Fibroblast of mammary gland (primary cell): ENCODE measurements at regions not wholly inside any gene's neighbourhood (a gene's known extent, or its start where the extent isn't known, plus 50 kb on each side); places are given as distances from the start of the nearest gene placed in this dataset.

Source experiments
- DNase-seq: peaks from one replicate; pipeline ENCODE4 v3.0.0-alpha.2; 2010; ENCODE audit warnings: low read depth
- H3K4me3 ChIP-seq: 2 replicates; pipeline ENCODE4 v1.5.1; 2011; ENCODE audit warnings: low read depth, mild to moderate bottlenecking, low read length, moderate library complexity; ENCODE audit not compliant: control insufficient read depth
- TF ChIP-seq, protein P1 (sequence below): conservative IDR thresholded peaks from 2 replicates; pipeline ENCODE4 v1.5.1; 2011; ENCODE audit warnings: low read depth, low read length, inconsistent platforms; ENCODE audit not compliant: control insufficient read depth, insufficient read depth

- no peak for DNase-seq
- no peak overlapping the region for H3K4me3 ChIP-seq
- TF ChIP-seq, protein P1, sequence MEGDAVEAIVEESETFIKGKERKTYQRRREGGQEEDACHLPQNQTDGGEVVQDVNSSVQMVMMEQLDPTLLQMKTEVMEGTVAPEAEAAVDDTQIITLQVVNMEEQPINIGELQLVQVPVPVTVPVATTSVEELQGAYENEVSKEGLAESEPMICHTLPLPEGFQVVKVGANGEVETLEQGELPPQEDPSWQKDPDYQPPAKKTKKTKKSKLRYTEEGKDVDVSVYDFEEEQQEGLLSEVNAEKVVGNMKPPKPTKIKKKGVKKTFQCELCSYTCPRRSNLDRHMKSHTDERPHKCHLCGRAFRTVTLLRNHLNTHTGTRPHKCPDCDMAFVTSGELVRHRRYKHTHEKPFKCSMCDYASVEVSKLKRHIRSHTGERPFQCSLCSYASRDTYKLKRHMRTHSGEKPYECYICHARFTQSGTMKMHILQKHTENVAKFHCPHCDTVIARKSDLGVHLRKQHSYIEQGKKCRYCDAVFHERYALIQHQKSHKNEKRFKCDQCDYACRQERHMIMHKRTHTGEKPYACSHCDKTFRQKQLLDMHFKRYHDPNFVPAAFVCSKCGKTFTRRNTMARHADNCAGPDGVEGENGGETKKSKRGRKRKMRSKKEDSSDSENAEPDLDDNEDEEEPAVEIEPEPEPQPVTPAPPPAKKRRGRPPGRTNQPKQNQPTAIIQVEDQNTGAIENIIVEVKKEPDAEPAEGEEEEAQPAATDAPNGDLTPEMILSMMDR, result no peak
Observed at GRCh38 chr1:177431123-177431522, 260.4 kb downstream of the BRINP2 start.

GRCh38 chr1:177429234-177429633, 258.5 kb downstream of the BRINP2 start:
- no peak for DNase-seq
- no peak overlapping the region for H3K4me3 ChIP-seq
- TF ChIP-seq, protein P1, result no peak

GRCh38 chr1:177427811-177428210, 257.1 kb downstream of the BRINP2 start:
- no peak overlapping the region for H3K4me3 ChIP-seq
- peak; percentile 56 for DNase-seq
- TF ChIP-seq, protein P1, result no peak

DNA sequence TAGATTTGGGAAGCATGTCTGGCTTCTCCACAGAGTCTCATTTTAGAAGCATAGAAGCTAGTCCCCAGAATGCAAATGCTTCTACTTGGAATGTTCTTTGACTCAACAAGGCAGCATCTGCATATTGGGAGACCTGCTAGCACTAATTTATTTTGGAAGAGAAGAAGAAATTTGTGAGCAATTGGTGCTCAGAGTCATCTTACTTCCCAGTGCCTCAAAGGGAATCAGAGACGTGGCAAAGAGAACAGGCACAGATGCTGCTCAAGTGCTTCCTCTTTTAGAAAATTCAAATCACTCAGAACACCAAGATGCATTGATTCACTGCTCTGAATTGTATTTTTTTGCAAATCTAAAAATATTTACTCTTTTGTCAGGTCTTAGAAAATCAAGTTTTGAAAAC, 255.7 kb downstream of the BRINP2 start:
- DNase-seq, result no peak
- TF ChIP-seq, protein P1, result no peak
- H3K4me3 ChIP-seq, result no peak overlapping the region

- TF ChIP-seq, protein P1, result no peak
- no peak overlapping the region for H3K4me3 ChIP-seq
- DNase-seq, result peak; percentile 55
Observed at GRCh38 chr1:177425199-177425598, 254.4 kb downstream of the BRINP2 start.

- H3K4me3 ChIP-seq, result no peak overlapping the region
- TF ChIP-seq, protein P1, result no peak
- peak; percentile 62 for DNase-seq
Observed at GRCh38 chr1:177424744-177425143, 254.0 kb downstream of the BRINP2 start.

GRCh38 chr1:177423090-177423489, 252.3 kb downstream of the BRINP2 start:
- H3K4me3 ChIP-seq, result no peak overlapping the region
- peak; percentile 48 for DNase-seq
- TF ChIP-seq, protein P1, result no peak
